ENCODE measurements at regions not wholly inside any gene's neighbourhood (a gene's known extent, or its start where the extent isn't known, plus 50 kb on each side); places are given as distances from the start of the nearest gene placed in this dataset.
A peak's percentile ranks its signal among the peaks of the same experiment; 100 is the strongest.

DNA sequence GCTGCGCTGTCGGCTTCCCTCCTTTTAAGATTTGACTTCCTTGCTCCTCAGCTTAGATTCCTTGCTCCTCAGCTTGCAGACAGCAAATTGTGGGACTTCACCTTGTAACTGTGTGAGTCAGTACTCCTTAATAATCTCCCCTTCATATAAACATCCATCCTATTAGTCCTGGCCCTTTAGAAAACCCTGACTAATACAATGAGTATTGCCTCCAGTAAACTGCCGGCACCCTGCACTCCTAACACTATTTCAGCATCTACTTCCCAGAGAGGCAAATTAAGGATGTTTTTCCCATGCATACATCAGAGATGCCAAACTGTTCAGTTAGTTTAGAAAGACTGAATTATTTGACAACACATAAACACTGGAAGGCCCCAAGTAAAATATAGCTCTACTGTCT, 611.3 kb upstream of the TMEM132C start:
- DNase-seq (ENCODE audit: low read depth in 3 of 3), result no peak

DNA sequence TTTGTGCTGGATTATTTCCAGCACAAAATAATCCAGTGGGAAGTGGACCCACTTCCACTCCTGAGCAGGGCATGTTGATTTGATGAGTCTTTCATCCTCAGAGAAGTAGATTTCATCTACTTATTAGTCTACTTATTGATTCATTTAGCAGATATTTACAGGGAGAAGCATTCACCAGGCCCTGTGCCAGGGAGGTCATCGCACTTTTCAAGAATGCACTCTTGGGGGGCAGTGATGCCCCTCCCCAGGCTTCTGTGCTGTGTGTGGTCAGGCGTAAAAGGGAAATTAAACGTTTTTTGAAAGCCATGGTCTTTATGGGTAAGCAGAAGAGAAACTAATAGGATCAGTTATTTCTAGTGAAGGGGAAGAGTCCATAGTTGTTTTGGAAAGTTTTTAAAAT, 610.7 kb upstream of the TMEM132C start:
- no peak for DNase-seq (ENCODE audit: low read depth in 3 of 3)

DNA sequence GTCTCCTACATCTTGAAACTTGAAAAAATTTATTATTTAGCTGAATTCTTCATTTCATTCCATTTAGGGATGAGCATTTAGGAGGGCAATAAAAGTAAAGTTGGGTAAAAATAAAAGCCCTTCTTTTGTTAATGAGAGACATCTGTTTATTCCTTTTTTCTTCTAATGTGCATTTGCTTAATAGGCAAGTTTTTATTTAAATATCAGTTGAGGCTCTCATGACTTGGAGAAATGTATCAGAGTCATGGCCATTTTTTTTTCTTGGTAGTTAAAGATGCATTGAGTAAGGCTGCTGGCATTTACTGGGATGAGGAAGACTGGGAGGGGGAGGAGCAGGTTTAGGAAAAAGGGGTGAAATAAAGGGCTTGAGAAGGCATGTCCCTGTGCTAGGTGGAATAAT, 609.9 kb upstream of the TMEM132C start:
- DNase-seq (ENCODE audit: low read depth in 3 of 3), result no peak

DNA sequence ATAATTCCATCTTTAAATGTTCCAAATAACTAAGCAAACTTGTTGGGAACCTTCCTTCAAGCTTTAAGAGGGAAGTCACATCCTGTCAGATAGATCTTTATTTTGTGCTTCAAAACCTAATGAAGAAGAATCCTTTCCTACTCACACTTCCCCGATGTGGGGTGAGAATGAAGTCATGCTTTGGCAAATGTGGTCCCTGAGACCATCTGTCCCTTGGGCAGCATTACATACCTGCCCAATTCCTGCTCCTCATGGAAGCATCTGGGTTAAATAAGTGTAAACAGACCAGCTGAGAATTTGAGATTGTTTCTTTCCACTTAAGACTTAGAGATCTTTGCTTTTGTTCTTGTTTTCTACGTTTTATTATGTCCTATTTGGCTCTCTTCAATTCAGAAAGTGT, 606.0 kb upstream of the TMEM132C start:
- no peak for DNase-seq (ENCODE audit: low read depth in 3 of 3)

DNA sequence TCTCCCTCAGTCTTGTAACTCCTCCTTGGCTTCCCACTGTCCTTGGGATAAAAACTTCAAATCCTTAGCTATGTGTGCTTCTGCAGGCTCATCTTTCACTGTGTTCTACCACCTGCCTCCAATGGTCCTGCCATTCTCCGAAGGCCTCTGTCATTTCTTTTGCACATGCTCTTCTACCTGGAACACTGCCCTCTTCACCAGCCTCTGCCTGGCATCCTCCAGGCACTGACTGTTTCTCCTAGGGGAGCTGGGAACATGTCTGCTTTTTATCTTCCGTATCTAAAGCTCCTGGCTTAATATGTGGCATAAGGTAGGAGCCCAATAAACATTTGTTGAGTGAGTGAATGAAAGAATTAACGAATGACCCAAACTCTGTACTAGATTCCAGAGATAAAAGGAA, 603.3 kb upstream of the TMEM132C start:
- DNase-seq (ENCODE audit: low read depth in 3 of 3), result no peak

DNA sequence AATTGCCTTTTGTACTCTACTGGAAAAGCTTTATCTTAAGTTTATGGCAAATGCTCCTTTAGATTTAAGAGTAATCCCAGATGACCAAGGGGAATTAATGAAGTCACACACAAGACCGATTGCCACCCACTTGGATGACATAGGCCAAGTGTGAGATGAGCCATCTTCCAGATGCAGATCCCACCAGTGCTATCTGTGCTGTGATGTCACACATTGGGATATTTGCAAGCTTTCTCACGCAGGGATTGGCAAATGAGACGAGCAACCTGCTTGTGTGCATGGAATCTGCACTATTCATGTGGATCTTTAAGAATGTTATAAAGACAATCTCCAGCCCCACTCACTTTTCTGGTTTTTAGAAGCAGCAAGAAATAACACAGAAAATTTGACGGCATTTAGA, 602.1 kb upstream of the TMEM132C start:
- DNase-seq (ENCODE audit: low read depth in 3 of 3), result no peak

DNA sequence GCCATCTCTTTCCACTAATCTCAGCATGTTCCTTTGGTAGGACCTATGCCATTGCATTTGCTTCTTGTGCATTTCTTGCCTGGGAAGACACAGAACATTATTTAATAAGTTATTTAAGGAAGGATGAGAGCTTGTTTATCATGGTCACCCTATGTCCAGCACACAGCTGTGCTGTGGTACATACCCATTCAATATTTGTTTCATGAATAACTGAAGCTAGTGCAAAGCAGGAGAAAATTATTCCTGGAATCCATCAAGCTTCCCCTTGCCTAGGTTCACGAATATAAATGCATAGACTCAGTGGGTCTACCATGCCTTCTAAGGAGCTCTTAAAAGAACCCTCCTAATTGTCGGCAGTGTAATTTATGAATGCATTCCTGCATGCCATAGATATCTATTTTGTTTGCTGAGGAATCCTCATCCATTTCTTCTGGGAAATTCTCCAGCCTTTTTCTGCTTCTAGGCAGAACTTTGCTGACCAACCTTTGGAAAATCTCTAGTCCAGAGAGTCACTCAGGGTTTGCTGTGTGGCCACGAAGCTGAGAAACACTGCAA, 599.8 kb upstream of the TMEM132C start:
- no peak for DNase-seq (ENCODE audit: low read depth in 3 of 3)

DNA sequence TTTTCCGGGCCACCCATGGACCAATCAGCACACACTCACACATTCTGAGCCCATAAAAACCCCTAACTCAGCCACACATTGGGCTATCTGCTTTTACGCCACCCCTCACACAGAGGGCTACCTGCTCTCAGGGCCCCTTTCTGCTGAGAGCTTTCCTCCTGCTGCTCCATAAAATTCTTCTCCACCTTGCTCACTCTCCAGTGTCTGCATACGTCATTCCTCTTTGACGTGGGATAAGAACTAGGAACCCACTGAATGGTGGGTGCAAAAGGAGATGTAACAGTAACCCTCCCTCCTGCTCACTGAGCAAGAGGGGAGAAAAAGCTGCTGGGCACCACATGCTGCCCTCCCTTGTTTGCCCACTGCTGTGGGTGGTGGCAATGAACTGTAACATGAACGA, 596.7 kb upstream of the TMEM132C start:
- DNase-seq (ENCODE audit: low read depth in 3 of 3), result no peak

DNA sequence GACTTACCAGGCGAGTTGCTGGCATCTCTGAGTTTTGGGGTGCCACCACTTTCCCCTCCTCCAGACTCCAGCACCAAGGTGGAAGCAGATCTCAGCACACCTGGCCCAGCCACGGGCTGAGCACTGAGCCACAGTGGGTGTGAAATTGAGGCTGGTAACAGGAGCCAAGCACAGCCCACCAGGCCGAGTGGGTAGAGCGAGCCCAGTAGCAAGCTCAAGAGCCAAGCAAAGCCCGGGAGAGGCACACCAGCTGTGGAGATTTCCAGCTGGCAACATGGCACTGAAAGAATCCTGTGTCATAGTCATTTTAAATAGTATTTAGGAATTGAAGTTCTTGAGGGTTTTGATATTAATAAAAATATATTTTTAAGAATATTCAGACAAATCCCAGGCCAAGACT, 596.2 kb upstream of the TMEM132C start:
- no peak for DNase-seq (ENCODE audit: low read depth in 3 of 3)

DNA sequence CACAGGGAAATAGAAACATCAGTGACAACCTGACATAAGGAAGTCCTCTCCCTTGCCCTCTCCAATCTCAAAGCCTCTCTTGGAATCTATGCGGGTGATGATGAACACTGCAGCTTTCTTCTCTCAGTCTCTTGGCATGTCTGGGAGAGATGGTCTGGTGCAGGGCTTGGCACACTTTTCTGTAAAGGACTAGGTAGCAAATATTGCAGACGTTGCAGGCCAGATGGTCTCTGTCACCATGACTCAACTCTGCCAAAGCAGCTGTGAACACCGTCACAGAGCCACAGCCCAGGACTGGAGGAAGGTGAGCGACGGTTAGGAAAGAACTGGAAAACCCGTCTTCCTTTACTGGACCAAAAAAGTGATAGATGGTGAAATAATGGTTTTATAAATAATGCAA, 591.0 kb upstream of the TMEM132C start:
- no peak for DNase-seq (ENCODE audit: low read depth in 3 of 3)

DNA sequence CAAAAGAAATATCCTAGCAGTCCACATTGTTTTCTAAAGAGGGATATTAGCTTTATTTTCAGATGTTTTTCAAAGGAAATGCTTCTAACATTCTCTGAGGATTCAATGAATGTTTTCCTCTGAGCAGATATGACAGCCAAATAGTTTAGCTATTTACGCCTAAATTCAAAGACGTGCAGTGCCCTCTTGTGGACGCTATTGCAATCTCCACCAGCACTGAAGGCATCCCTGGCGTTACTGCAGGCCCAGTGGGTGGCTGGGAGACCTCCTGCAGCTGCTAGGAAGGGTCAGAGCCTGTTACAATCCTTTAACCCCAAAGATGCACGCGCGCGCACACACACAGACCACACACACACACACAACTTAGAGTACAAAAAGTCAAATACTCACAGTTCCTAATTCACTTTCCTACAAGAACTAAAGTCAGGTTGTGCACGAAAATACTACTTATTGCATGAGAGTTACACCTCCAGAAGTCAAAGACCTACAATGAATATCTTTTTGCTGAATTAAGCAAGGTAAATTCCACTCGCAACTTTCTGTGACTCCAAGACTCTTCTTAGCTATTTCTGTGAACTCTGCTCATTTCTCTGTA, 589.3 kb upstream of the TMEM132C start:
- DNase-seq (ENCODE audit: low read depth in 3 of 3), result peak in 2 of 3 experiments; percentile 13 to 36

DNA sequence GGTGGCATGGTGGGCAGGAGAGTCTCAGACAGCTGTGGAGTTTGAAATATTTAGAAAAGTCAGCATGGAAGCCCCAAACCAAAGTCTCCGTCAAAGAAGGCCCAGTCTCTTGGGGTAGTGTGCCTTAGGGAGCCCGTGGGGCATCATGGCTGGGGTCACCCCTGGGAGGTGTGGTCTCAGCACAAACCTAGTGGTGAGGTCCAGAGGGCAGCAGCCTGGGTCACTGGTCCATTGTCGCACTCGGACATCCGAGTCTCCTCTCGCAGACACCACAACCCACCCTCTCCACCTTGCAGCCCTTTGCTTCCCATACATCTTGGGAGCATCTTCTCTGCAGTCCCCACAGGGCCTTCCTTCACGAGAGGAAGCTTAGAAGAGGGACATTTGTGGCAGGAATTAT, 588.0 kb upstream of the TMEM132C start:
- no peak for DNase-seq (ENCODE audit: low read depth in 3 of 3)

DNA sequence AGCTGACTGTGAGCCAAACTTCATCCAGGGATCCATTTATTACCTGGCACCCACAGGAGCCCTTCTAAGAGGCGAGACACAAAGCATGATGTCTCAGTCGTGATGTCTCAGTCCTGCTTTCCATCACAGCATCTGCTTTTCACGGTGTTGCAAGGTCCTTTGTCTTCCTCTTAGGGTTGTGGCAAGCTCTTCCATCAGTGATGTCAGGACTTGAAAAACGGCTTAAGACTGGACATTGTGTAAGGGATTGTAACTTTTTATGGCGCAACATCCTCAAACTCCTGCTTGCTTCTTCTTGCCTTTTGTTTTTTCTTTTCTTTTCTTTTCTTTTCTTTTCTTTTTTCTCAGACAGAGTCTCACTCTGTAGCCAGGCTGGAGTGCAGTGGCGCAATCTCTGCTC, 586.5 kb upstream of the TMEM132C start:
- no peak for DNase-seq (ENCODE audit: low read depth in 3 of 3)

DNA sequence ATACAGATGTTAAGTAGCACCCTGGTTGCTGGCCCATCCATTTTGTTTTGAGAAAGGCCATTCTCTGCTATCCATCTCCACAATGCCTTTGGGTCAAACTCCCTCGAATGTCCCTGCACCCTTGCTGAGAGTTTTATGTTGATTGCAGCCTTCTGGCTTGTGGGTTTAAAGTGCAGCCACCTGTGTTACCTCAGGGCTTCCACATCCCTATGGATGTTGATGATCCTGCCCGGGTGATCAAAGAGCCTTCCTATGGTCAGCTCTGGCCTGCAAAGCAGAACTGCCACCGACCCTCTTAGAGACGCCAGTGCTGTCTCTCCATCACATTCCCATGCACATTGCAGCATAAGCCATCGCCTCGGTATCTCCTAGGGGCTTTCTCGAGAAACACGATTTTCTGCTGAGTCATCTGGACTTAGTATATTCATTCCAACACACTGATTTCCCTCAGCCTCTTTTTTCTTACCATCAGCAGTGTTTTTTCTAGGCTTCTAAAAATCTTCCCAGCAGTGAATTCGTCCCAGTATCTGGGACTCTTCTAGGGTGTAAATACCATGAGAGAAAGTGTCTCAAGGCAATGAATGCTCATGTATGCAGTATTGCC, 585.7 kb upstream of the TMEM132C start:
- DNase-seq (ENCODE audit: low read depth in 3 of 3), result no peak

DNA sequence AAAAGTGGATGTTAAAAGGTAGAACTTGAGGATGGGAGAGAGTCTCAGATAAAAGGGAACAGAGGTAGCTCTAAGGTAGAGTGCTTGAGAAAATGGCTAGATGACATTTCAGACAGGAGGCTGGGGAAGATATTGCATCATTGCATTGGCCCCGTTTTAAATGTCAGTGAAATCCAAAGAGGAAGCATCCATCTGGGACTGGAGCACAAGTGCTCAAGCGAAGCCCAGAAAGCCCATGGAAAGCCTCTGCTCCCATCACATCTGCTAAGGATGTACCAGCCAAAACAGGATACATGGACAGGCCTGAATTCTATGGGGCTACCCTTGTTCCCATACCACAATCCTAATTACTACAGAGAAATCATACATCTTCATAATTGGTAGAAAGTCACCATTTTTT, 581.5 kb upstream of the TMEM132C start:
- no peak for DNase-seq (ENCODE audit: low read depth in 3 of 3)

DNA sequence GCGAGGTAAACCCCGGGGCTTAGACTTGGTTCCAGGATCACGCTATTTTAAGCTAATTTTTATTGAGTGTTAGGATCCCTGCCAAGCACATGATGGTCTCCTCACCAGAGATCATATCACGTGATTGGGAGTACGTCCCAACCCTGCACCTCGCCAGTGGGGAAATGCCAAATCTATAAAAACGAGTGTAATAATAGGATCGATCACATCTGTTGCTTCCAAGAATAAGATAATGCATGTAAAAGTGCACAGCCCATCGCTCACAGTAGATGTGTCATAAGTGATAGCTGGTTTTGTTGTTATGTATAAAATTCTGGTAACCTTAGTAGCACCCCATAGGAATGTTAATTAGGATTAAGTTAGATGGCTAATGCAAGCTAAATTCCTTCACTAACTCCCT, 581.0 kb upstream of the TMEM132C start:
- no peak for DNase-seq (ENCODE audit: low read depth in 3 of 3)

DNA sequence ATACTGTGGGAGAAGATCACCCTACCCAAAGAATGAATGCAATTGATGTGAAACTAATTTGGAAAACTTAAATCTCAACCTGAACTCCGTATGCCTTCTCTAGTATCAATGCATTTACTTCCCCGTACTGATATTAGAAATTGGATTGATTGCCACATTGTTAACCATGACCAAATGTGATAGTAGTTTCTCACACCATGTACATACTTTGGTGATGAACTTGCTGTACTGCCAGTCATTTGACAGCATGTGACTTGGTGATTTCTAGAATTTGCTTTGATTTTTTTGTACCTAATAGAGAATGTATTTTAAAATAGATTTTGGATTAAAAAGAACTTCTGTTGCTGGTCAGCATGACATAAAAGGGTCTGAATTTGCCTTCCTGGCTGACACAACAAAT, 579.8 kb upstream of the TMEM132C start:
- DNase-seq (ENCODE audit: low read depth in 3 of 3), result no peak

DNA sequence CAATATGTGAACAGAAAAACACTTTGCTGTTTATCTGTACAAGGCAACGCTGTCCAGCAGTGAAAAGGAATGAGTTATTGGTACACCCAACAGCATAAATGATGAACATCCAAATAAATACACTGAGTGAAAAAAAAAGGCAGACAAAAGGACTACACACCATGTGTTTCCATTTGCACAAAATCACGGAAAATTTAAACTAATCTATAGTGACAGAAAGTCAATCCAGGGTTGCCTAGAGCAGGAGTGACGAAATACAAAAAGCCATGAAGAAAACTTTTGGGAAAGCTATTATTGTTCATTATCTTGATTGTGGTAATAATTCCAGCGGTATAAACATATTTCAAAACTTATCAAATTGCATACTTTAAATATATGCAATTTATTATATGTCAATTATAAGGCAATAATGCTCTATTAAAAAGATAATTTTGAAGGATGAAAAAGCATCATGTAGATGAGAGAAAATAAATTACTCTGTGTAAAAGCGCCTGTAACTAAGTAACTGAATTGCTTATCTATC, 578.0 kb upstream of the TMEM132C start:
- no peak for DNase-seq (ENCODE audit: low read depth in 3 of 3)

DNA sequence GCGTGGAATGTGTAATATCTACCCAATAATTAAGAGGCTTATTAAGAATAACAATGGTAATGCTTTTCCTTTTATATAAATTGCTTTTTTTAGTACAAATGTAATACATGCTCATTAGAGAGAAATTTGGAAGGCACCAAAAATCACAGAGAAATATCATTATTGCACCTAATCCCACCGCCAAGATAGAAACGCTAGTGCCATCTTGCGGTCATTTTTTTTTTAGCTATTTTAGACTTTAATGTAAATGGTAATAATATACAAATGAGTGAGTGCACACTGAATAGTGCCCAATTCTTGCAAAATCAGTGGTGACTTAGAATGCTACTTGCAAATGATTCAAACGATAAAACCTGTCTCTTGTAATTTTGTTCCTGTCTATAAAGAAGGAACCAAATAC, 576.8 kb upstream of the TMEM132C start:
- DNase-seq (ENCODE audit: low read depth in 3 of 3), result no peak

DNA sequence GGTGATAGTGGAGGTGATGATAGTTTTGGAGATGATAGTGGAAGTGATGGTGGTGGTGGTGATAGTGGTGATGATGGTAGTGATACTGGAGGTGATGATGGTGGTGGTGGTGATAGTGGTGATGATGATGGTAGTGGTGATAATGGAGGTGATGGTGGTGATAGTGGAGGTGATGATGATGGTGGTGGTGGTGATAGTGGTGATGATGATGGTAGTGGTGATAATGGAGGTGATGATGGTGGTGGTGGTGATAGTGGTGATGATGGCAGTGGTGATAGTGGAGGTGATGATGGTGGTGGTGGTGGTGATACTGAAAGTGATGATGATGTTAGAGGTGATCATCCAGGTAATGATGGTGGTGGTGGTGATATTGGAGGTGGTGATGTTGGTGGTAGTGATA, 570.0 kb upstream of the TMEM132C start:
- DNase-seq (ENCODE audit: low read depth in 3 of 3), result no peak

DNA sequence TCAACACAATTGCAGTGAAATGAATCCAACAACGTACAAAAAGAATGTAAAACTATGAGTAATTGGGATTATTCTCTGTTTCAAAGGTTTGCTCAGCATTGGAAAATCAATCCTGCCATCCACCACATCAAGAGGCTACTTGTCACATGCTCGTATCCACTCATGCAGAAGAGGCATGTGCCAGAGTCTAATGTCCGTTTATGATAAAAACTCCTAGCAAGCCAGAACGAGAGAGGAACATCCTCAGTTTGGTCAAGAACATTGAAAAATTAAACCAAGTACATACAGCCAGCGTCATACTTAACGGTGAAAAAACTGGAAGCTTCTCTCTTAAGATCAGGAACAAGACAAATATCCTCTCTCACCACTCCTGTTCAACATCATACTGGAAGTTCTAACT, 563.9 kb upstream of the TMEM132C start:
- no peak for DNase-seq (ENCODE audit: low read depth in 3 of 3)

DNA sequence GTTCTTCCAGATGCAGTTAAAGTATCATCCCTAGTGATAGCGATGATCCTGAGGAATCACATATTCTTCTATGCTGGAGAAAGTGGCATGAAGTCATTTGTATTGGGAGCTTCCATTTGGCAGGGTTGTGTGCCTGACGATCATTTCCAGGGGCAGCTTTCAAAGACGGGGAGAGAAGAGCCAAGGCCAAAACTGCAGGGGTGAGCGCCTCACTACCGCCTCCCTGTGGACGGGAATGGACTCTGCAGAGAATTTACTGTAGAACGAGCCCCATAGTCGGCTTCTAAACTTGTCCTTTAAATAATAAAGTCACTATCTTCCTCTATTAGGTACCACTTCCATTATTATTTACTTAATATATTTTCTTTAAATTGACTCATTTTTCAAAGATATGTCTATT, 555.9 kb upstream of the TMEM132C start:
- DNase-seq (ENCODE audit: low read depth in 3 of 3), result no peak

DNA sequence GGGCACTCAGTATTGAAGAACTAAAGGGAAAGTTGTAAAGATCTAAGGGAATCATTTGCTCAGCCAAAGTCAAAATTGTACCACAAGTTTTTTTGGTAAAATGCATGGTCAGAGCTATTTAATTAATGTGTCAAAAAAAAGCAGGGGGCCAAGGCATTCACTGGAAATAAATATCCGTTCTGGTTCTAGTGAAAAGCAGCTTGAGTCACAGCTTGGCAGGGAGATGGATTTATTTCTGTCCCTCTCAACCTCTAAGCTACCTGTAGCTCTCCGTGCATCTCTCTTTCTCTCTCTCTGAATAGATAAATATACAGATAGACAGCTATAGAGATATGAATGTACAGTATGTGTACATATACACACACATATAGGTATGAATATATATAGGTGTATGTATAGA, 554.4 kb upstream of the TMEM132C start:
- no peak for DNase-seq (ENCODE audit: low read depth in 3 of 3)

DNA sequence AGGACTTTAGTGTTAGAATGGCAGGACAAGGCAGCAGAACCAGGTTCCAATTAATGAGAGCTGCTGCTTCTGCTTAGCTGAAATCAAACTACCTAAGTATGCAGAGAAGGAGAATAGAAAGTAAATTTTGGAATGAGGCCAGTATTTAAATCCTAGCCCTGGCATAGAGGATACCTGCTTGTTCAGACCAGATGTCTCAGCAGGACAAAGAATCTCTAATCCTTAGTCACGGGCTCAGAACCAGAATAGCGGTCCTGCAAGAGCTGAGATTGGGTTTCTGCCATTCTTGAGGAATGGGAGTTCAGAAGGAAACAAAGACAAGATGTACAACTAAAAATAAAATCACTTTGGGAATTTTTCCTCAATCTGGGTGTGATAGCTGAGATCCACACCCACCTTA, 550.8 kb upstream of the TMEM132C start:
- no peak for DNase-seq (ENCODE audit: low read depth in 3 of 3)
